ENCODE measurements at regions not wholly inside any gene's neighbourhood (a gene's known extent, or its start where the extent isn't known, plus 50 kb on each side); places are given as distances from the start of the nearest gene placed in this dataset.
"Not testable (repeated sequence)": the region's sequence is repeated elsewhere in the genome, so short reads cannot be mapped to it uniquely, and the experiment has no call there.

DNA sequence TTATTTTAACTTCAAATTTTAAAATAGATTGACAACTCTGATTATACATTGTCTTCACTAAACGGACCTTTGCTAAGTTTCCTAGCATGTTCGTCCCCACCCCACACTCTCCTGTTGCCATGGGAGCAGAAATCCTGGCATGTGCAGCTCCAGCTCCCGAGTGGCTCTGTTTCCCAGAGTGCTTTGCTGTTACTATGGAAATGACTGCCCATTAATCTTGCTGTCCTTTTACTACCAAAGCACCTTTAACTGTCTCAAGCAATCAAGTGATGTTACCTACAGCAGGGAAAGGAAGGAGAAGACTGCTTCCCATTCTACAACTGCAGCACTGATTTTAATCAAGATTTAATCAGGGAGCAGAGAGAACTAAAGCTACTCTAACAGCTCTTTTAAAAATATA lies 212.0 kb upstream of the KIF2A start:
- no peak for DNase-seq (ENCODE audit: low read depth in 2 of 2)

DNA sequence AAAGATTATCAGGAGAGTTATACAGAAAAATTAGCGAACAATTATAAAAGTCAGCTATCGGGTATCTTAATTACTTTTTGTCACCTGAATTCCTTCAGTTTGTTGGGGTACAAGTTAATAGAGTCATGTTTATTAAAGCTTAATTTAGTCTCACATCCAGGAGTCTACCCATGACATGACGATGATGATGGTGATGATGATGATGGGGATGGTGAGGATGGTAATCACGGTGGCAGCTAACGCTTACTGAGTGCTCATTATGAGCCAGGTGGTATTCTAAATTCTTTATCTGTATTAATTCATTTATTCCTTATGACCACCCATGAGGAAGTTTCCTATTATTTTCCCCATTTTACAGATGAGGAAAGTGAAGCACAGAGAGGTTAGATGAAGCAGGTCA lies 208.6 kb upstream of the KIF2A start:
- no peak for DNase-seq (ENCODE audit: low read depth in 2 of 2)

DNA sequence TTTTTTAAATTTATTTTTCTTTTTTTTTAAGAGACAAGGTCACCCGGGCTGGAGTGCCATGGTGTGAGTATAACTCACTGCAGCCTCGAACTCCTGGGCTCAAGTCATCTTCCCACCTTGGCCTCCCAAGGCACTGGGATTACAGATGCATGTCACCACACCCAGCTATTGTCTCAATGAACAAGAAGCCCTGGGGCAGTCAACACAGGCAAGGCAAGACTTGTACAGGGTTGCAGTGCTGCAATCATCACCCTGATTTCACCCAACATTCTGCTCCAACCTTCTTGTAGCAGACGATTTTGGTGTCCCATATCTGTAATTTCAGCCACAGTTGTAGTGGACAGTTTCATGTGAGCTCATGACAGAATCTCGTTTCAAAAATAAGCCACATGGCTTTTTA lies 205.8 kb upstream of the KIF2A start:
- no peak for DNase-seq (ENCODE audit: low read depth in 2 of 2)

DNA sequence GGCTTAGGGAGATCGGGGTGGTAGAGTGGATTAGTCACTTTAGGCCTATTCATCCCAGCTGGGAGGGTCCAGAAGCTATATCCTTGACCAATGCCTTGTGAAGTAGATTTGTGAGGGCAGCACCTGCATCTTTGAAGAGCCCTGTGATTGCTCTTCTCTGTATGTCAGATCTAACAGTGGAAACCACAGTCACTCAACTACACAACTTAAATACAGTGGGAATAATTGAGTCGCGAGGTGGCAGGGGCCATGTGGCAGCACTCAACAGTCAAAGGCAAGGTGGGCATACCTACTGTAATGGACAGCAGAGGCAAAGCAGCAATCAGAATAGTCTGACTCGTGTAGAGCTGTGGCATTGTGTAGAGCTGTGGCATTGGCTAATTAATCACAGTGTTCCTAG lies 202.1 kb upstream of the KIF2A start:
- not testable (repeated sequence) for DNase-seq (ENCODE audit: low read depth in 2 of 2)

DNA sequence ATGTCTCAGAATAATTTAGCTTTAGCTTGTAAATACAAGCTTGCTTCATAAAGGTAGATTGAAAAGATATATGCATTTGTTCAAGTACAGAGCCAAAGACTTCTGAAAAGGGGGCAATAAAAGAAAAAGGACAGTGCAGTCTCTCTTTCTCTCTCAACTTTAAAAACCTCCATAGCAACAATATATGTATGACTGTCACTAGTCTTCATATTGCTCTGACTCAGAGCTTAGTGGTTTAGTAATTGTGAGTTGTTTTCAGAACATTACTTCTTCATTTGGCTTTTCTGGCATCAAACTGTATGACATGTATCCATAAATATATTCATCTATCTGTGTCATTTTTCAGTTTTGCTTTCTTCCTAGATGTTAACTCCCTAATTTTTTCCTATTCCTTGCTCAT lies 194.6 kb upstream of the KIF2A start:
- DNase-seq (ENCODE audit: low read depth in 2 of 2): no peak

DNA sequence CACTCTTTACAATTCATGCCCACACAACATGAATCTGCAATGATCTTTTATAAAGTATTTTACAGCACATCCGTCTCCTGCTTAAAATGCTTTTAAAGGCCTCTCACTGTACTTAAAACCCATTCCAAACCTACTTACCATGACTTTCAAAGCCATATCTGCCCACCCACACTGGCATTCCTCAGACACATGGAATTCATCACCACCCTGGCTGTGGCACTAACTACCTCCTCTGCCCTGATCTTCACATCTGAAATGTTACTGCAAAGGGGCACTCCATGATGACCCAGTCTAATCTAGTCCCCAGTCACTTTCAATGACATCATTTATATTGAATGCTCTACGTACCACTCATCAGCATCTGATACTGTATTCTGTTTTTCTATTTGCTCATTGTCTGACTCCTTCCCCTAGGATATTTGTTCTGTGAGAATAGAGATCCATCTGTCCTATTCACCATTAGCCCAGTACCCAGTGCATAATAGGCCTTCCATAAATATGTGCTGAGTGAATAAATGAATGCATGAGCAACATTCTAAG lies 193.2 kb upstream of the KIF2A start:
- no peak for DNase-seq (ENCODE audit: low read depth in 2 of 2)

DNA sequence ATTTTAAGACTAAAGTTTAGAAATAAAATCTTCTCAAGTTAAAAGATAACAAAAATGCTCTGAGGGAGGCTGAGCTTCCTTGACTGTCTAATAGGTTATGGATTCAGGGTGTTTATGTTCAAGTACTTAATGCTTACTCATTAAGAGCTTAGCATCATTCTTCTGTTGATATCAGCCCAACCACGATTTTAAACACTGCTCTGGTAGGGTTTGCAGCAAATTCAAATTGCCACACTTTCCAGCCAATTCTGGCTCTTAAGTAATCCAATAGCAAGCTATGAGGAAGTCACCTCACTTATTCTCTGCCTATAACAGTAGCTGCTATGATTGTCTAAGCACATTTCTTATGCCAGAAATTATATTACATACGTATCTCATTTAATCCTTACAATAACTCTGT lies 191.0 kb upstream of the KIF2A start:
- DNase-seq (ENCODE audit: low read depth in 2 of 2): no peak

DNA sequence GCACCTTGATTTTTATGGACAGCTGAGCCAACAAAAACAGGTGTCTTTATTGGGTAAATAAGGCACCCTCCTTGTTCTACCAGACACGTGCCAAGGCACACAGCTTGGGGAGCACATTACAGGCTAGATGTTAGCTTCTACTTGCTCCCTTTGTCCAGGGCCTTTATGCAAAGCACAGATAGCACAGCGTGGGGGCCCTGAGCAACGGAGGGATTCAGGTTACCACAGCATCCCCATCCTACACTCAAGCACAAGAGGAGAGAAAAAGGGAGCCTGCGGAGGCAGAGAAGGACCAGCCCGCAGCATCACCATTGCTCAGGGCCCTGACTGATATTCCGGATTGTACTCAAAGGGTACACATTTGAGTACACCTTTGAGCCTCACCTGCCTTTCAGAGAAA lies 181.7 kb upstream of the KIF2A start:
- DNase-seq (ENCODE audit: low read depth in 2 of 2): no peak

DNA sequence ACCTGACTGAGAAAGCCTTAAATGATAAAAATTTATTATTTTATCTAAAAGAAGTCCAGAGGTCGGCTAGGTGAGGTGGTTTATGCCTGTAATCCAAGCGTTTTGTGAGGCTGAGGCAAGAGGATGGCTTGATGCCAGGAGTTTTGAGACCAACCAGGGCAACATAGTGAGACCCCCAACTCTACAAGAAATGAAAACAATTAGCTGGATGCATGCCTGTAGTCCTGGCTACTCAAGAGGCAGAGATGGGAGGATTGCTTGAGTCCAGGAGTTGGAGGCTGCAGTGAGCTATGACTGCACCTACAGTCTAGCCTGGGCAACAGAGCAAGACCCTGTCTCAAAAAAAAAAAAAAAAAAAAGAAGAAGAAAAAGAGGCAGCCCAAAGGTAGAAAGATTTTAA lies 179.9 kb upstream of the KIF2A start:
- no peak for DNase-seq (ENCODE audit: low read depth in 2 of 2)

DNA sequence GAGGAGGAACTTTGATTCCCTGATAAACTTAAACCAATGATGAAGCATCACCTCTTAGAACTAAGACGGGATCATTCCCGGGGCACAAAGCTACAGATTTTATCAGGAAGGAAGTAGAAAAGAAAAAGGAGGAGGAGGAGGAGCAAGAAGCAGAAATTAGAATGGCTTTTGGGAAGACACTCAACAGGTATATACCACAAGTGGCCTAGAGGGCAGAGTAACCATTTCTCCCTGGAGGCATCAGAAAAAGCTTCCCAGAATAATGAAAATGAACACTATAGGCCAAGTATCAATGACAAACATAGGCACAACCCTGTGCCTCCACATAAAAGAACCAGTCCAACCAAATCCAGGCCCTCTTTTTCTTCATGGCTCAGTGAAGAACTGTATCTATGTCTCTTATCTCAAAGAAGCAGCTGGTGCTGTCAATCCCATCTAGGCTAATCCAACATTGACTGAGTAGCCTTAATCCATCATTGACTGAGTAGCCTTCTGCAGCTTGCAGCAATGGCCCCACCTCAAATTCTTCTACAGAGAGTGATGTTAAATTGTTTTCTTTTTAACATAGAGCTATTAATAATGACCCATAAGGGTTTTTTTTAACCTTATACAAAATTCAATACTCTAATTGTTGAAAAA lies 178.8 kb upstream of the KIF2A start:
- no peak for DNase-seq (ENCODE audit: low read depth in 2 of 2)

DNA sequence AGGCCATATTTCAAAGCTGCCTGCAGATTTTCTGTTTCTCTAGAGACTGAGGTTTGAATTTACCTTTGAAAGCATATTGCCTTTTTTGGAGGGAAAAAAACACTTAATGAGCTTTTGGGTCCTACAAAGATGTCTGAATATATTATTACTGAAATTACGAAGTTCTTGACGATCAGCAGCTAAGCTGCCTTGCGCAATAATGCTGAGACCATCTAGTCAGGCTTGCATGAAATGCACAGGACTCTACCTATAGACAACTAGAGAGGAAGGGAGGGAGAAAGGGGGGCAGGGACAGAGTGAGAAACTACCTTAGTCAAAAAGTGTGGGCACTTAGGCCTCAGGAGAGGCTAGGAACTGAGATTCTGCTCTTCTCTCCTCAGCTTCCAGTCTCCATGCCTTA lies 175.9 kb upstream of the KIF2A start:
- no peak for DNase-seq (ENCODE audit: low read depth in 2 of 2)

DNA sequence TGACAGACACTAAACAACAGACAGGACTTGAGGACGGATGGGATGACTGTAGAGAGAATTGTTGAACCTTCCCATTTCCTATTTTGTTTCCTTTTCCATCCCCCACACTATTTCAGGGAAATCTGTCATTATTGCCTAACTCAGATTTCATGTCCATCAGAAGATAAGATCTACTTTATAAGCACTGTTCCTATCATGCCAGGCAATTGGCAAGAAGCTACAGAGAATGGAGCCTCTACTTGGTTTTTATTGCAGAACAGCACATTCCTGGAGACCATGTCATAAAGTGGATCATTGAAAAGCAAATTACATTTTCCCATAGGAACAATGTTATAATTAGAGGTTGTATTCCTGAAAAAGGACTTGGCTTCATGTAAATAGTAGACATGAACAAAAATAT lies 173.7 kb upstream of the KIF2A start:
- no peak for DNase-seq (ENCODE audit: low read depth in 2 of 2)

DNA sequence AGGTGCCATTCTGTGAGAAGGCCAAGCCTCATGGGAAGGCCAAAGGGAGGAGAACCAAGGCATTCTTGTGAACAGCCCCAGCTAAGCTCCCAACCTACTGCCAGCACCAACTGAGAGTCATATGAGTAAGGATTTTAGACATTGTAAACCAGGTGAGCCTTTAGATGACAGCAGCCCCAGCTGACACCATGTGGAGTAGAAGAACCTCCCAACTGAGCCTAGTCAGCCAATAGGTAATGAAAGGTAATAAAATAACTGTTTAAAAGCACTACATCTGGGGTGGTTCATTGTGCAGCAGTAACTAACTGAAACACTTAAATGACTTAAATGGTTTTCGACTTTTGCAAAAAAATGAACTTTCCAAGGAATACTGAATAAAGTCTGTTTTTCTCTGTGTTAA lies 172.6 kb upstream of the KIF2A start:
- no peak for DNase-seq (ENCODE audit: low read depth in 2 of 2)

DNA sequence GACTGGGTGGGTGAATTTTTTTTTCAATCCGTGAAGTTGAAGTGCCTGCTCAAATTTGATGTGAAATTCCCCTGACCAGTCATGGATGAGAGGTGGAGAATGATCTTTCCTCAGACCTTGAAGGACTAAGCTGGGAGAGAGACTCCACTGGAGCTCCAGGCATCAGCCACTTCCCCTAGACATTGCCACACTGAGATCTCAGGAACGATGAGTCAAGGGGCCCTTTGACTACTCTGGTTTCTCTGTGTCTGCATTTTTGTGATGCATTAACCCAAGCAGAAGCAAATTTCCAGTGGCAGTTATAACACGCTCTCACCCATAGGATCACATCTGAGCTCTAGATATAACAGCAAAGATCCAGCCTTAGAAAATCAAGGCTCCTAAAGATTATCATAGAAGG lies 171.2 kb upstream of the KIF2A start:
- no peak for DNase-seq (ENCODE audit: low read depth in 2 of 2)

DNA sequence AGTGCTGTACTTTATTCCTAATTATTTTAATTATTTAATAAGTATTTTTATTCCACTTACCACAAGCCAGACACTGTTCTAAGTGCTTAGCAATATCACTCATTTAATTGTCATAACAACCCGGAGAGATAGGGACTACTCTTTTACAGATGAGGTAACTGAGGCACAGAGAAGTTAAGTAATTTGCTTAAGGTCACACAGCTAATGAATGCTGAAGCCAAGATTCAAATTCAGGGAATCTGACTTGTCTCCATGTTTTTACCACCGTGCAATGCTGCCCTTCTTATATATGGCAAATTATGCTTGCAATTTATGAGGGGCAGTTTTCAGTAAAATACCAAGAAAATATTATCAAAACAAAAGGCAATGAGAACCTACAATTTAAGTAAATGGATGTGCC lies 168.4 kb upstream of the KIF2A start:
- DNase-seq (ENCODE audit: low read depth in 2 of 2): no peak

DNA sequence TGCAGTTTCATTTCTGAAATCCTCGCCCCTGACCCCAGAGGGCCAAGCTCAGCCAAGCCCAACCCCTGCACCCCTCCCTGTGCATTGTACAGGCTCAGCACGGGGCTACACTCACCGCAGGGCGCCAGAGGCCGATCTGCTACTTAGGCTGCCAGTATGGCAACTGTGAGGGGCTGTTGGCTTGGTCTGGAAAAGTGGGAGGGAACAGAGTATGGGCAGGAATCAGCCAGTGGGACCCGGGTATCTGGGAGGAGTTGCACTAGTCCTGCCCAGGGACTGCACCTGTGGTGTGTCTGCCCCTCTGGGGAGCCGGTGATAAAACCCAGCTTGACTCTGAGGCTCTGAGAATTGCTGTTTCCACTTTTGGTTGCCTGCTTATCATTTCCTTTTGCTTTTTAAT lies 167.4 kb upstream of the KIF2A start:
- no peak for DNase-seq (ENCODE audit: low read depth in 2 of 2)

DNA sequence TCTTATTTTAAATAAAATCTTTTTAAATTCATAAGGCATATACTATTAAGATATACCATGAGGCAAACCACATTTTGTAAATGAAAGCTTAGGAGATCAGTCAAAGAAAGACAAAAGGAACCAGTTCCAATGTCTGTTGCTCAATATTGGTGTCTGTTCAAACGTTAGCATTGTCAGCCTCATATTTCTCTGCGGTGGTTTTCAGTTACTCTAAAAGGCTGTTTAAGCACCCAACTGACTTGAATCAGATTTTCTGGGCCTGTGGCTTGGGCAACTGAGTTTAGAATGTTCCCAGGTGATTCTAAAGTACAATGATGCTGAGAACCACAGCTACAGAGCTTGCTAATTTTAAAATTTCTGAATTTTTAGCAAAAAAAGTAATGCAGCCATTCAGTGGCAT lies 166.3 kb upstream of the KIF2A start:
- DNase-seq (ENCODE audit: low read depth in 2 of 2): no peak

DNA sequence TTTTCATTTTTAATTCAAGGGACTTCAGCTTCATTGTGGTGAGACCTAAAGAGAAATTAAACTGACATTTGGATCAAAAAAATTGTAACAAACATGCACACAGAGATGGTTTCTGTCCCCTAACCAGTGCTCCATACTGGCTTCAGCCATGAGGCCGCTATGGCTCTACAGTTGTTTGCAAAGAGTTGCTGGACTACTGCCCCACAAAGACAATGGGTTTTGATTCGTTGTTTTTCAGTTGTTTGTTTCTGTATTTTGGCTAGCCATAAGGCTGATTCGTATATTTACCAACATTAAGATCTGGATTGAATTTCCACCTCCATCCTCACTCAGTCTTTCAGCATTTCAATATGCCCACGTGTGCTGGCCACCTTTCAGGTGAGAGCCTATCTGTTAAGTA lies 163.7 kb upstream of the KIF2A start:
- DNase-seq (ENCODE audit: low read depth in 2 of 2): no peak

DNA sequence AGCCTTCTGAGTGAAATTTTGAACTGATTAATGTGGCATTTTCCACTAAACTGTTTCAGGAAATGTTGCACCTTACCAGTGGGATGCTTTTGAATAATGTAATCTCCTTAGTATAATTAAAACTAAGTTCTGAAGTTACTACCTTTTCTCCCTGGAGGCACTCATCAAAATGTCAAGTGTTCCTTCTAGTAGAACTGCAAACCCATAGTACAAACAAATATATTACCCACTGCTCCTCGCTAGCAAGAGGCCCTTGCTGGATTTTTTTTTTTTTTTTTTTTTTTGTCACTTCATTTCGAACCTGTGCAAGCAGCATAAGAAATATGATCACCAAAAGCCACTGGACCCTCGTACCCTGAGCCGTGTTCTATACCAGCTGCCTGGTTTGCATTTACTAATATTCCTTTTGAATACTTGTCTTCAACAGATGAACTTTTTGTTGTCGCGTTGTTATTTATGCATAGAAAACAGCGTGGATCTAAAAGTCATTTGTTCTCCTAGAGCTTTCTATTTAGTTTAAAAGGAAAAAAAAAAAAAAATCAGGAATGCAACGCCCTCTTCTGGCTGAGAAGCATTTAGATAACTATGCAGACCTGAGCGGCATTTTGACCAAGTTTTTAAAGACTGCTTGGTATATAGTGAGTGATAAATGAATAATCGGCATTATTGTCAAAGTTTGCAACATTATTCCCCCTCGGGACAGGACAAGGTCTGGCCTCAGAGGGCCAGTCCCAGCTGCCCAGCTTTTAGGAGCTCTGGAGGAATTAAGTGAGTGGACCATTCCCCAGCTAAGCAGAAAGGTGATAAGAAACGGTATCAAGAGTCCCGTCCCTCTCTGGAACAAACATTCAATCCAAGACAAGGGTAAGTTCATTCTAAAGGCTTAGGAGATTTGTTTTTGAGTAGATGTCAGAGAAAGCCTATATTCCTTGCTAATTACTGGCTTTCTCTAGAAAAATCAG lies 162.5 kb upstream of the KIF2A start:
- no peak for DNase-seq (ENCODE audit: low read depth in 2 of 2)

DNA sequence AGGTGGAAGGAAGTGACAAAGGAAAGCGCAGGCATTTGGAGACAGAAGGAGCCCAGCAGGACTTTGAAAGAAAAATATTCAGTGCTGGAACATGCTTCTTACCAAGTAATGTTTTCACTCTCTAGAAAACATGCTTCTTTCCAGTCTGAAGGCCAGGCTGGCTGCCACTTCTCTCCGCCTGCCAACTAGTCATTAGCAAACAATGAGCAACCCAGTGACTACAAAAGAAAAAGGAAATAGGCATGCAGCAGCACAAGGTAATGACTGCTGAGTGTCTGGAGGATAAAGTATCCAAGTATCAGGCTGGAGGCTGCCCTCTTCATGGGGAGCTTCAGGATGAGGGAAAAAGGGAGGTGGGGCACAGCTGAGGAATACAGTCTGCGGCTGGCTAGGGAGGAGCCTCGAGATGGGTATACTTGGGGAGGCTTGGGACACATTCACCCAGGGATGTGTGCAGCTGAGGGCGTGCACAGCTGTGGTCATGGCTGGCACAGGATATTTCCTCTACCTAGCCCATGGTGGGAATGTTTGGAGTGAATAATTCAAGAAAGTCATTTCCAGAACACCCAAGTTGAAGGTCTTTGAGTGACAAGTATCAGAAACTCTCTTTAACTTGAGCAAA lies 161.5 kb upstream of the KIF2A start:
- no peak for DNase-seq (ENCODE audit: low read depth in 2 of 2)

DNA sequence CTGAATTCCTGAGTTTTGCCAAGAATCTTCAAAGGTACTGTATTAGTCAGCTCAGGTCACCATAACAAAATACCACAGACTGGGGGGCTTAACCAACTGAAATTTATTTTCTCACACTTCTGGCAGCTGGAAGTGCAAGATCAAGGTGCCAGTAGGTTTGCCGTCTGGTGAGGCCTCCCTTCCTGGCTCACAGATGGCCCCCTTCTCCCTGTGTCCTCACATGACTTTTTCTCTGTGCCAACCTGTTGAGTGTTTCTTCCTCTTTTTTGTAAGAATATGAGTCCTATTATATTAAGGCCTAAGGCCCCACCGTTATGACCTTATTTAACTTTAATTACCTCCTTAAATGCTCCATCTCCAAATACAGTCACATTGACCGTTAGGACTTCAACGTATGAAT lies 156.1 kb upstream of the KIF2A start:
- DNase-seq (ENCODE audit: low read depth in 2 of 2): no peak

DNA sequence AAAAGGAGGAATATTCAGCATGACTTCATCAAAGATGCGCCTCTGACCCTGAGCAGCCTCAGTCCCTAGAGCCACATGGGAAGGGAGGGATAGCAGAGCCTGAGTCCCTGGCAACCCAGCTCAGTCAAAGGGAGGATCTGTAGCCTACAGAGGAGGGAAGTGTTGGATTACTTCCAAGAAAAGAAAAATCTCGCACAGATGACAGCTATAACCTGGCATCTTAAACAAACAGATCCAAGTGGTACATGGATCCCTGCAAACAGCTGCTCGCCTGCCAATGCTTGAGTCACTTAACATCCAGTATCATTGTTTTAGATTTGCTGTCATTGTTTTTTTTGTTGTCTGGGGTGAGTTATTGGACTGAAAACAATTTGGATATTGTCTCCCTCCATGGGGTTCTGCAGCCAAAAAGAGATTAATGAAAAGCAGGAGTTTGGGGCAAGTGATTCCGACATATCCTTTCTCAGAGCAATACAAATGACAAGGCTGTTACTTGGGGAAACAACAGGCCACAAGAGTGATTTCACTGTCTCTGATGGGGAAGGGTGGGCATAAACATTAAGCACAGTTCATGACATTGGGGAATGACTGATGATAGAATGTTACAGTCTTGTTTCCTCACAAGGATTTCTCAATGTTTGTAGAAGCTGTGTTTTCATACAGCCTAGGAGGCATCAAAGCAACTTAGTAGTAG lies 153.5 kb upstream of the KIF2A start:
- no peak for DNase-seq (ENCODE audit: low read depth in 2 of 2)
